T-cell (primary cell): ENCODE measurements at regions not wholly inside any gene's neighbourhood (a gene's known extent, or its start where the extent isn't known, plus 50 kb on each side); places are given as distances from the start of the nearest gene placed in this dataset.
"Not testable (repeated sequence)": the region's sequence is repeated elsewhere in the genome, so short reads cannot be mapped to it uniquely, and the experiment has no call there.

ENCODE experiments used
- ATAC-seq, 4 experiments: fragments of 200-7000 bp in 3 of 4; fragments of 150-1000 bp in 1 of 4; cut with Tn5 transposase; replicated peaks in 1 of 4; 1 replicate in 3 of 4; 2 replicates in 1 of 4; pipeline ENCODE4 v1.10.0; 2021; ENCODE audit warnings: moderate library complexity in 3 of 4, mild to moderate bottlenecking in 2 of 4, moderate number of reproducible peaks in 1 of 4
- CTCF ChIA-PET, 2 donors: fragments of 300-600 bp; sonication (Branson Sonifier 250); formaldehyde crosslinking; loops; one replicate each; lab custom pipeline; 2022; ENCODE audit warnings: antibody characterized with exemption in 2 of 2; lab: Charles Lee
- POLR2A ChIA-PET, 2 donors: fragments of 300-600 bp; sonication (Branson Sonifier 250); formaldehyde crosslinking; loops; one replicate each; lab custom pipeline; 2022; ENCODE audit warnings: antibody characterized with exemption in 2 of 2; lab: Charles Lee
- DNase-seq, 35 experiments: peaks; one replicate each; pipeline versions ENCODE4 v3.0.0 to v3.0.0-alpha.2; 2013 to 2023
- H3K27ac ChIP-seq: one replicate; pipeline ENCODE4 v1.5.1; 2013; ENCODE audit warnings: low read length
- H3K27me3 ChIP-seq, 2 experiments: replicated peaks in 1 of 2; 1 replicate in 1 of 2; 2 replicates in 1 of 2; pipeline versions ENCODE4 v1.6.1 to v1.7.0; 2013; ENCODE audit warnings: low read length in 1 of 2, mixed read lengths in 1 of 2; ENCODE audit not compliant: control insufficient read depth in 2 of 2, insufficient read depth in 2 of 2; ENCODE audit errors: extremely low read depth in 1 of 2
- H3K36me3 ChIP-seq, 2 donors: 1 replicate in 1 of 2; 2 replicates in 1 of 2; pipeline versions ENCODE4 v1.6.1 to v1.7.0; 2013; ENCODE audit warnings: low read length in 1 of 2; ENCODE audit not compliant: control insufficient read depth in 2 of 2, insufficient read depth in 1 of 2; ENCODE audit errors: extremely low read depth in 1 of 2
- H3K4me1 ChIP-seq, 2 experiments: 1 replicate in 1 of 2; 2 replicates in 1 of 2; pipeline versions ENCODE4 v1.6.1 to v1.7.0; 2013; ENCODE audit warnings: low read length in 2 of 2, mixed read lengths in 1 of 2; ENCODE audit not compliant: insufficient read depth in 2 of 2, control insufficient read depth in 1 of 2; ENCODE audit errors: extremely low read depth in 1 of 2
- H3K4me3 ChIP-seq, 2 donors: 1 replicate in 1 of 2; 2 replicates in 1 of 2; pipeline versions ENCODE4 v1.5.1 to v1.7.0; 2013; ENCODE audit warnings: mild to moderate bottlenecking in 2 of 2, low read length in 1 of 2, moderate library complexity in 1 of 2; ENCODE audit not compliant: control insufficient read depth in 1 of 2; ENCODE audit errors: extremely low read depth in 1 of 2
- H3K9me3 ChIP-seq: 2 replicates; pipeline ENCODE4 v1.7.0; 2013
- H3K27ac Mint-ChIP-seq, 2 donors: one replicate each; pipeline ENCODE4 v1.8.0; 2020 to 2021; ENCODE audit warnings: mild to moderate bottlenecking in 2 of 2, mixed read lengths in 2 of 2
- H3K27me3 Mint-ChIP-seq, 2 donors: one replicate each; pipeline ENCODE4 v1.8.0; 2021 to 2022; ENCODE audit warnings: mixed read lengths in 2 of 2
- H3K36me3 Mint-ChIP-seq: one replicate; pipeline ENCODE4 v1.8.0; 2021; ENCODE audit warnings: mixed read lengths
- H3K4me1 Mint-ChIP-seq, 3 donors: one replicate each; pipeline ENCODE4 v1.8.0; 2020 to 2022; ENCODE audit warnings: mixed read lengths in 3 of 3, mild to moderate bottlenecking in 1 of 3
- H3K4me3 Mint-ChIP-seq, 3 donors: one replicate each; pipeline ENCODE4 v1.8.0; 2020 to 2022; ENCODE audit warnings: mild to moderate bottlenecking in 3 of 3, mixed read lengths in 3 of 3, moderate library complexity in 3 of 3
- H3K9me3 Mint-ChIP-seq, 3 donors: one replicate each; pipeline ENCODE4 v1.8.0; 2020 to 2022; ENCODE audit warnings: mixed read lengths in 3 of 3
- WGBS: methylation state at CpG from one replicate; pipeline ENCODE4 v1.1.5; 2013; ENCODE audit warnings: missing lambda C conversion rate; ENCODE audit not compliant: insufficient coverage; 5-methylcytosine and 5-hydroxymethylcytosine counted together

DNA sequence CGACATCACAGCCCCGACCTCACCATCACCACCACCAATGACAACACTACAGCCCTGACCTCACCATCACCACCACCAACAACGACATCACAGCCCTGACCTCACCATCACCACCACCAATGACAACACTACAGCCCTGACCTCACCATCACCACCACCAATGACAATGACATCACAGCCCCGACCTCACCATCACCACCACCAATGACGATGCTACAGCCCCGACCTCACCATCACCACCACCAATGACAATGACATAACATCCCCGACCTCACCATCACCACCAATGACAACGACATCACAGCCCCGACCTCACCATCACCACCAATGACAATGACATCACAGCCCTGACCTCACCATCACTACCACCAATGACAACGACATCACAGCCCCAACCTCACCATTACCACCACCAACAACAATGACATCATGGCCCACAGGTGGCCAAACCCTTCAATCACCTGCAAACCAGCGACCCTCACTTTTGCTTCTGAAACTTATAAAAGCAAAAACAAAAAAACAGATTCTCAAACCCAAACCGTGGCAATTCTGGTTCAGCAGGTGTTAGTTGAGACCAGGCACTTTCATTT is 70.7 kb upstream of the TMEM18 start:
- WGBS = 64% methylated on average over 10 of the region's 12 CpGs
- Mint-ChIP-seq H3K4me1 (no peaks in the 10 kb centered on the region), H3K36me3 (no peaks in the 10 kb centered on the region), H3K27ac (no peak overlapping the region), H3K9me3 (peaks cover 0 to 7% (median 5%) of the 10 kb centered on the region in 3 donors), H3K27me3 (peaks cover 9 to 13% of the 10 kb centered on the region in 2 donors), H3K4me3 (no peak overlapping the region)
- H3K4me1 ChIP-seq = no peaks in the 10 kb centered on the region
- H3K4me3 ChIP-seq = no peak overlapping the region
- ChIA-PET POLR2A (no interaction called here), CTCF (no interaction called here)
- no peaks in the 10 kb centered on the region for H3K9me3 ChIP-seq
- DNase-seq (no peak), ATAC-seq (no peak)
- no peaks in the 10 kb centered on the region for H3K36me3 ChIP-seq
- no peak overlapping the region for H3K27ac ChIP-seq
- H3K27me3 ChIP-seq = peaks cover 0 to 29% of the 10 kb centered on the region in 2 experiments

DNA sequence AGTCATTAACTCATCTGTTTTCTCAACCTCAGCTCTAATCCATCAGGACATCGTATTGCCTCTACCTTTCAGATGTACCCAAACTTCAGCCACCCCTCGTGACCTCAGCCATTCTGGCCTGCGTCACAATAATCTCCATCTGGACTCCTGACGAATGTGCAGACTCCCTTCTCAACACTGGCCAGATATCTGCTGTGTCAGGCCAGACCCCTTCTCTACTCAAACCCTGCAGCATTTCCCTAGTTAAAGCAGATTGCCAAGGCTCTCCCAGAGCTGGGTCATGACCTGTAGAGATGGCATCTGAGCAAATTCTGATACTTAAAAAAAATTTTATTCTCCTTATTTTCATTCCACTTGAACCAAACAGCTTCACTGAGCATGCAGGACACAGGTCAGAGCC is 69.5 kb upstream of the TMEM18 start:
- ATAC-seq = no peak
- H3K36me3 ChIP-seq = no peaks in the 10 kb centered on the region
- CTCF ChIA-PET = no interaction called here
- POLR2A ChIA-PET = no interaction called here
- H3K36me3 Mint-ChIP-seq = no peaks in the 10 kb centered on the region
- WGBS = 77% methylated on average over 4 of the region's 4 CpGs
- no peak overlapping the region for H3K27ac ChIP-seq
- no peaks in the 10 kb centered on the region for H3K4me1 ChIP-seq
- no peak for DNase-seq
- H3K27me3 Mint-ChIP-seq = peaks cover 3 to 6% of the 10 kb centered on the region in 2 donors
- H3K4me1 Mint-ChIP-seq = no peaks in the 10 kb centered on the region
- peaks cover 0 to 7% (median 5%) of the 10 kb centered on the region in 3 donors for H3K9me3 Mint-ChIP-seq
- no peak overlapping the region for H3K4me3 Mint-ChIP-seq
- H3K9me3 ChIP-seq = no peaks in the 10 kb centered on the region
- H3K4me3 ChIP-seq = no peak overlapping the region
- peaks cover 1 to 21% of the 10 kb centered on the region in 2 experiments for H3K27me3 ChIP-seq
- H3K27ac Mint-ChIP-seq = no peak overlapping the region

DNA sequence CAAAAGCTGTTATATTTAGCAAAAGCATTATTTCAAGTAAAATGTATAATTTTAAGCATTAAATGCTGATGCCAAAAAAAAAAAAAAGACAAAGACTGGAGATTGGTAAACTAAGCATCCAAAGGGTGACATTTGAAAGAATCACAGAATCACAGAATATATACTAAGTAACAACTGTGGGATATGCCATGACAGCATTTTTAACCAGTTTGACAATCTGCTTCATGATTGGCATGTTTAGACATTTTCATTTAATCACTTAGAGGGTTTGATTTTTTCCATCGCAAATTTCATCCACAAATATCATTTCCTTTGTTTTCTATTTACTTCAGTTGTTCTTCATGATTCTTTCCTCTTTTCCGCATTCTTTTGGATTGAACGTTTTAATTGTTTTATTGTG is 66.9 kb upstream of the TMEM18 start:
- Histone ChIP-seq H3K27me3 (peaks cover 2 to 29% of the 10 kb centered on the region in 2 experiments), H3K4me3 (no peak overlapping the region), H3K9me3 (no peaks in the 10 kb centered on the region), H3K36me3 (no peaks in the 10 kb centered on the region), H3K27ac (no peak overlapping the region), H3K4me1 (peaks cover 0 to 13% of the 10 kb centered on the region in 2 experiments)
- peaks cover 0 to 1% of the 10 kb centered on the region in 2 donors for H3K27me3 Mint-ChIP-seq
- DNase-seq = no peak
- POLR2A ChIA-PET = no interaction called here
- CTCF ChIA-PET = no interaction called here
- H3K9me3 Mint-ChIP-seq = peaks cover 0 to 7% (median 5%) of the 10 kb centered on the region in 3 donors
- WGBS = no CpG with 5 or more reads among the region's 3 CpGs
- no peak overlapping the region for H3K4me3 Mint-ChIP-seq
- H3K4me1 Mint-ChIP-seq = peaks cover 12 to 18% (median 17%) of the 10 kb centered on the region in 3 donors
- ATAC-seq = no peak
- H3K27ac Mint-ChIP-seq = no peak overlapping the region
- no peaks in the 10 kb centered on the region for H3K36me3 Mint-ChIP-seq

DNA sequence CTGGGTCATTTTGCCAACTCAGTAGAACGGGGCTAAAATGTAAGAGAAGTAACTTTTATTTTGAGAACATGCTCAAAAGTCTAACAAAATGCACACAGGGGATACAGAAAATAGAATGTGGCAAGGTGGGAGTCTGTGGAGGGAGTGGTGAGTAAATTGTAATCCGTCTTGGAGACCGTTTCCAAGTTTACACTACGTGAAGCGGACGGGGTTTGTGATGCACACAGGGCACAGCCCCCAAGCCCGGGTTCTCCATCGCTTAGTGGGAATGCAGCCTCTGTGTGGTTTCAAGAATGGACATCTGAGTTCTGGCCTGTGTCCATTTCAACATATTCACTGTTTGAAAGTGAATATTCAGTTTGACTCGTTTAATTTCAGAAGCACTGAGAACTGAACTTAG is 65.0 kb upstream of the TMEM18 start:
- Mint-ChIP-seq H3K4me3 (no peak overlapping the region), H3K9me3 (peaks cover 0 to 7% (median 5%) of the 10 kb centered on the region in 3 donors), H3K27ac (no peak overlapping the region), H3K27me3 (peaks cover 0 to 1% of the 10 kb centered on the region in 2 donors), H3K36me3 (no peaks in the 10 kb centered on the region), H3K4me1 (peaks cover 12 to 18% (median 17%) of the 10 kb centered on the region in 3 donors)
- Histone ChIP-seq H3K36me3 (no peaks in the 10 kb centered on the region), H3K4me1 (peaks cover 0 to 13% of the 10 kb centered on the region in 2 experiments), H3K27ac (no peak overlapping the region), H3K9me3 (no peaks in the 10 kb centered on the region), H3K4me3 (no peak overlapping the region), H3K27me3 (peaks cover 2 to 25% of the 10 kb centered on the region in 2 experiments)
- ATAC-seq = no peak
- ChIA-PET CTCF (no interaction called here), POLR2A (no interaction called here)
- 85% methylated on average over 9 of the region's 9 CpGs for WGBS
- no peak for DNase-seq

DNA sequence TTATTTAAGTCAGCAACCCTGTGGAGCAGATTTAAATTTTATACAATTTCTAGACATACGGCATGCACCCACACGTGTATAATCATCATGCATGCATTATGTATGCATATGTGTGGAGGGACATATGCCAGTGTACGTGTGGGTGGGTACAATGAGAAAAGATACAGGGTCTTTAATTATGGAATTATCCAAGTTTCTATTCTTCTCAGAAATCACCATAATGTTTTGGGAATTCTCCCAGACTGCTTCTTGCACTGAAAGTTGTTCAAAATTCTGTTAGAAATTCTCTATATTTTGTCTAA is 63.9 kb upstream of the TMEM18 start:
- Histone ChIP-seq H3K4me1 (peaks cover 0 to 13% of the 10 kb centered on the region in 2 experiments), H3K27ac (no peak overlapping the region), H3K27me3 (peaks cover 2 to 16% of the 10 kb centered on the region in 2 experiments), H3K4me3 (no peak overlapping the region), H3K36me3 (no peaks in the 10 kb centered on the region), H3K9me3 (no peaks in the 10 kb centered on the region)
- no CpG with 5 or more reads among the region's 3 CpGs for WGBS
- H3K27me3 Mint-ChIP-seq = peaks cover 0 to 7% of the 10 kb centered on the region in 2 donors
- ATAC-seq (no peak), DNase-seq (no peak)
- peaks cover 12 to 18% (median 17%) of the 10 kb centered on the region in 3 donors for H3K4me1 Mint-ChIP-seq
- peak overlapping the region; percentile 80 to 85 (median 83) for H3K4me3 Mint-ChIP-seq
- ChIA-PET CTCF (no interaction called here), POLR2A (no interaction called here)
- no peak overlapping the region for H3K27ac Mint-ChIP-seq
- H3K36me3 Mint-ChIP-seq = no peaks in the 10 kb centered on the region
- peaks cover 0 to 7% (median 5%) of the 10 kb centered on the region in 3 donors for H3K9me3 Mint-ChIP-seq

DNA sequence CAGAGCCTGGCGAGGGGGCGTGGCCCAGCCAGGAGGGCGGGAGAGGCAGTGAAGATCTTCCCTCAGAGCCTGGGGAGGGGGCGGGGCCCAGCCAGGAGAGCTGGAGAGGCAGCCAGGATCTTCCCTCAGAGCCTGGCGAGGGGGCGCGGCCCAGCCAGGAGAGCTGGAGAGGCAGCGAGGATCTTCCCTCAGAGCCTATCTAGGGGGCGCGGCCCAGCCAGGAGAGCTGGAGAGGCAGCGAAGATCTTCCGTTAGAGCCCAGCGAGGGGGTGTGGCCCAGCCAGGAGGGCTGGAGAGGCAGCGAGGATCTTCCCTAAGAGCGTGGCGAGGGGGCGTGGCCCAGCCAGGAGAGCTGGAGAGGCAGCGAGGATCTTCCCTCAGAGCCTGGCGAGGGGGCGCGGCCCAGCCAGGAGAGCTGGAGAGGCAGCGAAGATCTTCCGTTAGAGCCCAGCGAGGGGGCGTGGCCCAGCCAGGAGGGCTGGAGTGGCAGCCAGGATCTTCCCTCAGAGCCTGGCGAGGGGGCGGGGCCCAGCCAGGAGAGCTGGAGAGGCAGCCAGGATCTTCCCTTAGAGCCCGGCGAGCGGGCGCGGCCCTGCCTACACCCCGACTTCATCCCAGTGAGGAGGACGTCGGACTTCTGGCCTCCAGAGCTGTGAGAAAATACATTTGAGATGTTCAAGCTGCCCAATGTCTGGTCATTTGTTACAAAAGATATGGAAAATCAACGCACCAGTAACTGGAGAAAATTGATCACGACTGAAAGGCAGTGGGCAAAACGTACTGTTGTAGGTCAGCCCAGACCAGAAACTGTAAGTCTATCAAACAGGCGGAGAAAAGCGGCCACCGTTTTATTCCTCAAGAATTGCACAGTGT is 63.4 kb upstream of the TMEM18 start:
- H3K36me3 ChIP-seq, H3K36me3 Mint-ChIP-seq, H3K27ac Mint-ChIP-seq, H3K9me3 ChIP-seq, CTCF ChIA-PET, H3K9me3 Mint-ChIP-seq, H3K27ac ChIP-seq: not testable (repeated sequence)
- 12% methylated on average over 35 of the region's 41 CpGs for WGBS
- Histone ChIP-seq H3K27me3 (peaks cover 2 to 20% of the 10 kb centered on the region in 2 experiments), H3K4me1 (peaks cover 0 to 13% of the 10 kb centered on the region in 2 experiments), H3K4me3 (peak overlapping the region; percentile 53 to 55)
- H3K4me1 Mint-ChIP-seq = peaks cover 12 to 18% (median 17%) of the 10 kb centered on the region in 3 donors
- peak overlapping the region; percentile 80 to 85 (median 83) for H3K4me3 Mint-ChIP-seq
- H3K27me3 Mint-ChIP-seq = peaks cover 0 to 11% of the 10 kb centered on the region in 2 donors
- DNase-seq (peak in 14 of 35 experiments; percentile 3 to 75 (median 24)), ATAC-seq (peak in 1 of 4 experiments; percentile 46)
- POLR2A ChIA-PET = interaction anchor here in 1 of 2 donors (0.7 kb wide), 1 partner anchor 799 kb away, joined by 3 read pairs; no protein-coding TSS in a partner anchor
